ENCODE measurements at regions not wholly inside any gene's neighbourhood (a gene's known extent, or its start where the extent isn't known, plus 50 kb on each side); places are given as distances from the start of the nearest gene placed in this dataset.

GRCh38 chr7:50864694-50865093 lies 82.0 kb upstream of the GRB10 start:
- TF ChIP-seq EZH2 (IDR thresholded peaks at IDR 0.05; ENCODE audit: low read length, missing control alignments), result no peak
- no peak for TF ChIP-seq CTCF (conservative IDR thresholded peaks at IDR 0.05 in 1 of 2, IDR thresholded peaks at IDR 0.05 in 1 of 2; ENCODE audit: low read depth in 1 of 2, low read length in 2 of 2)

All from fibroblast of lung (primary cell).